ENCODE measurements at regions not wholly inside any gene's neighbourhood (a gene's known extent, or its start where the extent isn't known, plus 50 kb on each side); places are given as distances from the start of the nearest gene placed in this dataset.
"Not testable (repeated sequence)": the region's sequence is repeated elsewhere in the genome, so short reads cannot be mapped to it uniquely, and the experiment has no call there.

DNA sequence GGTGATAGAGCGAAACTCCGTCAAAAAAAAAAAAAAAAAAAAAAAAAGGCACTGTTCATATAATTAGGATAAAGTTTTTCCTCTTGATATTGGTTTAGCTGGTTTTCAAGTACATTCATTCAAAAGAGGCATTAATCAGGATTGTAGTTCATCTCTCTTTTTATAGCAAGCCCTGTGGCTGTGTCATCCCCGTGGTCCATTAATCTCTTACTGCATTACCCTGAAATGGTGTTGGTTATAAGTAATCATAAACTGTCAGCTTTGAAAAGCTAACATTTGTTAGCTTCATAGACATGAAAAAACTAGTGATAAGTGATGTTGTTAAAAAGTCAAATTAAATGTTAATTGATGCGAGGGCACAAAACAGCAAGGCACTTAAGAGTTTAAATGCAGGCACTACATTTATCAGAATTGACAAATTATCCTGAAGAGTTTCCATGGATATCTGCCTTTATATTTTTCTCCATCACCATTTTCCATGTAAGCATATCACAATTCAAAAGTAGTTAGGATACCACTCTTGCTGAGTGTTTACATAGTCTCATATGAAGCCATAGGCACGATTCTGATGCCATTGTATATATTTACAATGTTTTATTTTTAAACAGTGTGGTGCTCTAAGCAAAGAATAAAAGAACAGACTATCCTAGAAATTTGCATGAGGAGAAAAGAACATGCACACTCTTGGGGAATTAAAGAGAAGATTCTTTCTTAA, 193.1 kb downstream of the OTOL1 start:
- no peak for DNase-seq (ENCODE audit: low read depth in 2 of 3, low spot score in 2 of 3)

DNA sequence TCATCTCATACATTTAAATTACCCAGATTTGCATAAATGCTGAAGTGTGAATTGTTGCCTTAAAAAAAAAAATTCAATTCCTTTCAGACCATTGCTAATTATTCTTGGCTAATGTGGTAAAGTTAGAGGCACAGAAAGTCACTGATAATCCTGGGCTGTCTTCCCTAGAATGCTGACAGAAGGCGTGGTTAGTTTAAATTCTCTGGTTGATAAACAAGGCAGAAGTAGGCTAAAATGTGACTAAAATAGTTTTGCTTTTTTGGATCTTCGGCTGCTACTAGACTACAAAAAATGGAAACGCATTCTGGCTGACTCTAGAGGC, 193.7 kb downstream of the OTOL1 start:
- no peak for DNase-seq (ENCODE audit: low read depth in 2 of 3, low spot score in 2 of 3)

DNA sequence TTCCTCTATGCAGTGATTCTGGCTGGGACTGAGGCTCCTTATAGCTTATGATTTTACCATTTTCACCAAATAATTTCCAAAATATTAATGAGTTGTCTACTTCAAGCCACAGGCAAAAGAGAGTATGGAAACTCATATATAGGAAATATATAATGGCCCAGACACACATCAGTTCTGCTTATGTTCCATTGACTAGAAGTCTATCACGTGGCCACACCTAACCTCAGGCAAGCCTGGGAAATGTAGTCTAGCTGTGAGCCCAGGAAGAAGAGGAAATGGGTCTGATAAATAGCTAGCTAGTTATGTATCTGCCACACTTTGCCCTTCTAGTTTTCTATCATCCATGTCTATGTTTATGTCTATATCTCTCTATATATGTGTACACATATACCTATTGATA, 195.1 kb downstream of the OTOL1 start:
- DNase-seq (ENCODE audit: low read depth in 2 of 3, low spot score in 2 of 3): no peak

DNA sequence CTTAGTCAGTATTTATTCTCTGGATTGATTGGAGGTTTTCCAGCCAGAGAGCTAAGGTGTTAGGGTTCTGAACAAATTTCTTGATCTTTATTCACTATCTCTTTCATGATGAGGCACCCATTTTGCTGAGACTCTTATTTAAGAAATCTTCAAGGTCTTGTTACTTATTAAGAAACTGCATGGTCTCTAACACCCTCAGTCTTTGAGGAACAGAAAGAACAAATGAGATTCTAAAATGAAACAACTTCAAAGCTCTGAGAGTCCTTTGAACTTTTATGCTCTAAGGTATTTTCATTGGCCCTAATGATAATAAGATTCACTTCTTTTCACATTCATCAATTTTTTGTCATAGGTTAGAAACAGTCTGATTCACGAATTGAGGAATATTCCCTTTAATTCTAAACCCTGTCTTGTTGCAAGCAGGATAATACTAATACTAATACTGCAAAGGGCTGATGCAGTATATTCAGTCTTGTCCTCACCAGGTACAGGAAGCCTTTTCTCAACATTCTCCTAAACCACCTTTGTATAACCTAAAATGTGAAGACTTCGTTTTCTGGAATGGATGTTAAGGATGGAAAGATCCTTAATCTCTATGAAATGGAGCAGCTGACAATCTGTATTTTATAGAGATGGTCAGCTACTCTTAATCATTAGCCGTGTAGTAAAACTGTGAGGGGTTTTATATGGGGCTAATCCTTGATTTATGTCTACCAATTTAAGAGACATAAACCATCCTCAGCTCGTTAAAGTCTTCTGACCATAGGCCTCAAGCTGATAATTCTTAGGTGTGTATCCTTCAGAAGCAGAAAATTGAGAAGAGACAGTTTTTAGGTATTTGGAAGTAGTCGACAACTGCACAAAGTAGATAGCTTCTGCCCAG, 198.3 kb downstream of the OTOL1 start:
- no peak for DNase-seq (ENCODE audit: low read depth in 2 of 3, low spot score in 2 of 3)

DNA sequence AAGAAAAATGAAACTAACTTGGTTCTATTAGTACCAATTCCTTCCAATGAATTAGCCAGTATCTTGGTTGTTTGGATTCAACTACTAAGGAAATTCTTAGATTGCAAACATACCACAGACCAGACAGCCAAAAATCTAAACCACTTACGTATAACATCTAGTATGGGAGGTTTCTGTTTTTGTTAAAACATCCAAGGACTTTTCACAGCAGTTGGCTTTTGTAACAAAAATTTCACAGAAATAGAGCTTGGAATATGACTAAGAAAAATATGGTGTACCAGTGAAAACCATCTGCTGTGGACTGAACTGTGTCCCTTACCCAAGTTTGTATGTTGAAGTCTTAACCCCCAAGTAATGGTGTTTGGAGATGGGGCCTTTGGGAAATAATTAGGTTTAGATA, 199.2 kb downstream of the OTOL1 start:
- no peak for DNase-seq (ENCODE audit: low read depth in 2 of 3, low spot score in 2 of 3)

DNA sequence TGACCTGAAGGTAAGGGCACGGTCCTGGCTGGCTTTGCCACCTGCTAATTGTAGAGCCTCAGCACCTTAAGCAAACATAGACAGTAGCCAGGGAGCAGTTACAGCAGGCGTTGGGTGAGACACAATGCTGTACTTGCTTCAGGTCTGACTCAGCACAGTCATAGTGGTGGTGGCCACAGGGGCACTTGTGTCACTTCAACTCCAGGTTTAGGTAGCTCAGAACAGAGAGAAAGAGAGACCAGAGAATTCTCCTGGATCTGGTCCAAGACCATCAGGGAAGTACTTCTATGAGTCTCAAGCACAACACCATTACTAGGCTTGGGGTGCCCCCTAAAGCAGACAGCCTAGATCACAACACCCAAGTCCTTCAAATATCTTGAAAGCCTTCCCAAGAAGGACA, 204.4 kb downstream of the OTOL1 start:
- no peak for DNase-seq (ENCODE audit: low read depth in 2 of 3, low spot score in 2 of 3)

DNA sequence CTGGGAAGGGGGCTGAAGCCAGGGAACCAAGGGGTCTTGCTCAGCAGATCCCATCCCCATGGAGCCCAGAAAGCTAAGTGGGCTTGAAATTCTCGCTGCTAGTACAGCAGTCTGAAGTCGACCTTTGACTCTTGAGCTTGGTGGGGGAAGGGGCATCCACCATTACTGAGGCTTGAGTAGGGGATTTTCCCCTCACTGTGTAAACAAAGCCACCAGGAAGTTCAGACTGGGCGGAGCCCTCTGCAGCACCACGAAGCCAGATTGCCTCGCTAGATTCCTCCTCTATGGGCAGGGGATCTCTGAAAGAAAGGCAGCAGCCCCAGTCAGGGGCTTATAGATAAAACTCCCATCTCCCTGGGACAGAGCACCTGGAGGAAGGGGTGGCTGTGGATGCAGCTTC, 210.6 kb downstream of the OTOL1 start:
- DNase-seq (ENCODE audit: low read depth in 2 of 3, low spot score in 2 of 3): not testable (repeated sequence)

DNA sequence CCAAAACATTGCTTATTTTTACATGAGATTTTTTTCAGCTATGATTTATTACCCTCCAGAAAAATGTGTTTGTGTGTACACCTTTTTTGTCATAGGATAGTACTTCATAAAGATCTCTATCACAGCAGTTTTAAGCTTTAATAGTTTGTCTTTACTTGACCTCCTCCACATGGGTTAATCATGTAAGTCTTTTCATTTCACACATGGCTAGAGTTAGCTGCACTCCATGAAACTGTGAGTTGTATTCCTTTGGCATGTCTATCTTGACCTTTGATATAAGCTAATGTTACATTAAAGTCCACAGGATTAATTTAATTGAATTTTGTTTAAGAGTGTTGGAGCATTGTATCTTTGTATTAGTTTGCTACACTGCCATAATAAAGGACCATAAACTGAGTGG, 217.1 kb downstream of the OTOL1 start:
- DNase-seq (ENCODE audit: low read depth in 2 of 3, low spot score in 2 of 3): no peak

DNA sequence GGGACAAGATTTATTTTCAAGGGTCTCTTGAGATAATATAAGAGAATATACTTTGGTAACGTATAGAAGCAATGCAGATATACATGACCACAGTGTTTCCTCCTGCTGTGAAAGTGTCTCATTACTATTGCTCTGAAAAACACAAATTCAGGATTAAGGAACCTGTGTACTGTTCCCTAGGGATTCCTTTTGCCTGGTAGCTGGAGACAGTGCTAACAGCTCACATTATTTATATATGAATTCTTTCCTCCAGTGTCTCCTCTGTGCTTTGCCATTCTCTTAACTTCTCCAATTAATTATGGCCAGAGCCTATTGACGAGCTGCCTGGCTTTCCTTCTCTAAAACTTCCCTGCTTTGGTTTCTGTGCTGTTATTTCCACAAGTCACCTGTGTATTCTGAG, 235.4 kb downstream of the OTOL1 start:
- DNase-seq (ENCODE audit: low read depth in 2 of 3, low spot score in 2 of 3): no peak

DNA sequence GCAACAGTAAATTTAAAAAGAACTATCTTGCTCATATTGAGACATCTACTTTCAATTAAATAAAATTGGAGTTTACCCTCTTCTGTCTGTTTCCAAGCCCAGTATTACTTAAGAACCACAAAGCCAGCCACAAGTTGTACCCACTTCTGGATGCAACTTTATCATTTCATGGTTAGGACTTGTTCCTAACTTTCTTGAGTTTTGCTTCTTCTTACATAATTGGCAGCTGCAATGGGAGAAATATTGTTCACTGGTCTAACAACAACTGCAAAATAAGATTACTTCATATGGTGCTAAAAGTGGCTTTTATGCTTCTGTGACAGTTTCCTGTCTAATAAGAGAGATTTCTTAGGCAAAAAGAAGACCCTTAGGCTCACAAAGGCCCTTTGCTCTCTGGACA, 240.6 kb downstream of the OTOL1 start:
- DNase-seq (ENCODE audit: low read depth in 2 of 3, low spot score in 2 of 3): no peak

DNA sequence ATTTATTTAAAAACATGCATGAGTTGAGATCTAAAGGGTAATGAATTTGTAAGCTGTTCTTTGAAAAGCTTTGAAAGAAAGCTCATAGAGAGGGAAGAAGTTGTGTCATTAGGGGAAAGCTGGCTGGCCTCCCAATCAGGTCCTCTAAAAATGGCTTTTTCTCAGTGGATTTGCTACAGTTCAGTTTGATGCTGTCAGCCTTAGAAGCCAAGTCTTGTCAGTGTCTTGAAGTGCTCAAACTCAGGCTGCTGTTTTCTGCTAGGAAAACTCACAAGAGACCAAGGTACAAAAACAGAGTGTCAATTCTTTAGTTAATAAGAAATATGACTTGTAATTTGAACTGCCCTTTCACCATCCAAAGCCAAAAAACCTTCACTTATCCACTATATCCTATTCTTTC, 243.8 kb downstream of the OTOL1 start:
- no peak for DNase-seq (ENCODE audit: low read depth in 2 of 3, low spot score in 2 of 3)

DNA sequence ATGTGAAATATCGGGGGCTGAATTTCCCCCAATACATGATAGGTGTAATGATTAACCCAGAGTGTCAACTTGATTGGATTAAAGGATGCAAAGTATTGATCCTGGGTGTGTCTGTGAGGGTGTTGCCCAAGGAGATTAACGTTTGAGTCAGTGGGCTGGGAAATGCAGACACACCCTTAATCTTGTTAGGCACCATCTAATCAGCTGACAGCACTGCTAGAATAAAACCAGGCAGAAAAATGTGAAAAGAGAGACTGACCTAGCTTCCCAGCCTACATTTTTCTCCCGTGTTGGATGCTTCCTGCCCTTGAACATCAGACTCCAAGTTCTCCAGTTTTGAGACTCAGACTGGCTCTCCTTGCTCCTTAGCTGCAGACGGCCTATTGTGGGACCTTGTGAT, 247.8 kb downstream of the OTOL1 start:
- no peak for DNase-seq (ENCODE audit: low read depth in 2 of 3, low spot score in 2 of 3)

DNA sequence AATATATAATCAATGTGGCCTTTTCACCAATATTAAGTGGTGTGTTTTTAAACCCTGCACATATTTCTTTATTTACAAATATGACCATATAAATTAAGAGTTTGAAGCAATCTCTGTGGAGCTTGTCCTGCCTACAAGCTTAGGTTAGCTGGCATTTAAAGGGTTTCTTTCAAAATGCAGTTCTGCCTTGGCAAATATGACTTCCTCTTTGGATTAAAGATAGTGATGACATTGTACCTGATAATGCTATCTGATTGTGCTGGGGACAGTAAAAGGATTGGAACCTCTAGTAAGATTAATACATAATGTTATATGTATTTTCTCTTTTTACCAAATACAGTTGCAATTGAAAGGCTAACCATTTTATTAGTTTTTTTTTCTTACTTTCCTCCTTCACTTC, 249.1 kb downstream of the OTOL1 start:
- no peak for DNase-seq (ENCODE audit: low read depth in 2 of 3, low spot score in 2 of 3)

DNA sequence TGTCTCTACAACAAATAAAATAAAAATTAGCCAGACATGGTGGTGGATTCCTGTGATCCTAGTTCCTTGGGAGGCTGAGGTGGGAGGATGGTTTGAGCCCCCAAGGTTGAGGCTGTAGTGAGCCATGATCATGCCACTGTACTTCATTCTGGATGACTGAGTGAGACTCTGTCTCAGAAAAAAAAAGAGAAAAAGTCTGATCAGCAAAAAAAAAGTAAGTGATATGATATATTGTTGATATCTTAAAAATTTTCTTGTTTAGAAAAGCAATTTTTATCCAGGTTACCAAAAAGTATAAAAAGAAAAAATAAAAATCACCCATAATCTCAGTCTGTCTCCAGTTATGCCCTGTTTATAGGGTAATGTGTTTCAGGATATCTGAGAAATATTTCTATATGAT, 251.4 kb downstream of the OTOL1 start:
- DNase-seq (ENCODE audit: low read depth in 2 of 3, low spot score in 2 of 3): no peak

DNA sequence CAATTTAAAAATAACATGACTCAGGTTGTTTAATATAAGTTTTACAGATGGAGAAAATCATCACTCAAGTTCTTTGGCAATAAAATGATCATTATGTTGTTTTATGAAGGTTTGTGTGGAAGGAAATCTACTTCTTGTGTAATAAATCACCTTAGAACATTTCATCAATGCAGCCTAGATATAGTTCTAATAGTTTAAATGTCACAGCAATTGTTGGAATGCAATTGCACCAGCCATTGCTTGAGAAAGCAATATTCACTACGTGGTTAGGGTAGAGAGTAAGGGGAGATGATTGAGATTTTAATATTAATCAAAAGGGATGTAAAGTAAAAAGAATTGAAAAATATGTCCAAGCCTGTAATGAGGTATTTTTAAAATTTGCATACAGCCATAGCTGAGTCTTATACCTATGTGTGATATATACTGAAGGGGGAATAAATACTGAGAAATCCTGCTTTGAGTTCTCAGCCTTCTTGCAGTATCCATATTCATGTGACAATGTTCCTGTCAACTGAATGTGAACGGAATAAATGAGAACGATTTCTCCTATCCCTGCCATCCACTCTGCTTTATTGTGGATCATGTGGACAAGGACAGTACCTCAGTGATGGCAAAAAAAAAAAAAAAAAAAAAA, 257.9 kb downstream of the OTOL1 start:
- DNase-seq (ENCODE audit: low read depth in 2 of 3, low spot score in 2 of 3): no peak

DNA sequence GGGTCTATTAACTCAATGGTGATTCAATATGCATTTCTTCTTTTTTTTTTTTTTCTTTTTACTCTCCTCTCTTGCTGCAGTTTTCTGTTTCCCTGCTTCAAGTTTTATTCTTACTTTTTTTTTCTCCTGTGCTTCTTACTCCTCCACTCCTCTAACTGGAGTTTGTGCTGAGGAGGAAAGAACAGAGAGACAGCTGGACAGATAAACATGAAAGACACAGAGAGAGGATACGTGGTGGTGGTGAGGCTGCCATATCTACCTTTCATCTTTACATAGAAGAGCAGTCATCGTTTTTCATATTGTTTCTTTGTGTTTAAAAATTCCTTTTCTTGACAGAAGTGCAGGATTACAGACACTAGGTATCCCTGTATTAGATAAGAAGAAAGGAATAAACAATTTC, 262.8 kb downstream of the OTOL1 start:
- no peak for DNase-seq (ENCODE audit: low read depth in 2 of 3, low spot score in 2 of 3)

DNA sequence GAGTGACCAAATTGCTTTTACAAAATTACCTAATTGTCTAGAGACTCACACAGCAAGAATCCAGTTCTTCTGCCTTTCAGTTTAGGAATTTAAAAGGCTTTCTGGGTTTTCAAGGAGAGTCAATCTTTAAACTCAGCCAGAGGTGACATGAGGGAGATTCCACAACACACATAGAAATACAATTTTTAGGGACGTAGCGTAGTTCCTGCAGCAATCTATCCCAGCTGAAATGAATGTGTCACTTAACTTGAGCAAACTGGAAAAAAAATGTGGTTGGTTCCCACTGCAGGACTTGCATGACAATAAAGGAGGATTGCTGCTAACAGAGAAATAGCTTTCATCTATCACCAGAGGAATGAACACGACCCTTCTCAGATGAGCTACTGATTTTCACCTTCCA, 269.7 kb downstream of the OTOL1 start:
- DNase-seq (ENCODE audit: low read depth in 2 of 3, low spot score in 2 of 3): no peak

DNA sequence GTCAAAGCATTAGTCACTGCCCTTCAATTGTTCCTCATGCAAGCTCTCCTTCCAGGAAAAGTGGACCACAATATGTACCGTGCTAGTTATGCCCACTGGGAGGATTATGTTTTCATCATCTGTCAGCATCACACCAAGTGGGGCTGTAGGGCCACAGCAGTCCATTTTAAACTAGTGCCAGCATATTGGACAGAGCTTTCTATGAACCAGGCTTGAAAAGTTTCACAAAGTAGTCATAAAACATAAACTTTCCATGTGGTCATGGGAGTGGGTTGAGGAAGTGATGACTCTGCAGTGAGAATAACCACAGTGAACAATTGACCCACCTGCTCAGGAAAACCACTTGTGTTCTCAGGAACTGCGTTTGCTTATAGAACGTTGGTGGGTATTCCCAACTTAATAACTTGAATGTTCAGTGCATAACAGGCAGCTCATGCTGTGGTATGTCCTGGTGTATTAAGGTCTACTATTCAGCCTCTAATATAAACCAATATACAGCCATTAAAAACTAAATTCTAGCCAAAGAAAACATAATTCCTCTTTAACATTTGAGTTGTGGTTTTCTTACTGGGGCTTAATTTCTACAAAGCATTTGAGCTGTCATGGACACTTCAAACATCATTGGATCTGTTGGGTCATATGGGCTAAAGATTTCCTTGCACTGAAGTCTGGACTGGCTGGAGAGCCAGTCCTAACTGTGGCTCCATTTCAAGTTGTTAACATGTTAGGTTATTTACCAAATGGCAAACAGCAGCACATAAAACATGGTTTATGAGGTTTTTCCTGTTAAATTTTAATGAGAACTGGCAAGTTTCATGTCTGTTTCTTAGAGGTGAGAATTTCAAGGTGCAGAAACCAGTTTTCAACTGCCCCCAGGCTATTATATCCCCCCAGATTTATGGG, 274.1 kb downstream of the OTOL1 start:
- DNase-seq (ENCODE audit: low read depth in 2 of 3, low spot score in 2 of 3): no peak

DNA sequence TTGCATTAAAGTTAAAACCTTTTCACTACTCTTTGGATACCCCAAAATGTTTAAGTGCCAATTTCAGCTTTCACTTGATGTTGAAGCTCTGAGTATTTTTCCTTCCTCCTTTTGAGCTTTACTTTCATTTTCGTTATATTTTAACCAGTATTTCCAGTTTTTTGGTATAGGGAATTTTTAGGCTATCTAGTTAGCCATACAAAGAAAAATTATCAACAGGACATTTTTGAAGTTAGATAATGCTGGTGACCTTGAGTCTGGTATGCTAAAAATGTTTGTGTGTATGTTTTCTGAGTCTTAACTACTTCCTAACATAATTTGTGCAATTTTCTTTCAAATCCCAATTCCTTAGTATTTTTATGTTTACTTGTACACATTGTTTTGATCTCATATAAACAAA, 284.8 kb downstream of the OTOL1 start:
- DNase-seq (ENCODE audit: low read depth in 2 of 3, low spot score in 2 of 3): no peak

DNA sequence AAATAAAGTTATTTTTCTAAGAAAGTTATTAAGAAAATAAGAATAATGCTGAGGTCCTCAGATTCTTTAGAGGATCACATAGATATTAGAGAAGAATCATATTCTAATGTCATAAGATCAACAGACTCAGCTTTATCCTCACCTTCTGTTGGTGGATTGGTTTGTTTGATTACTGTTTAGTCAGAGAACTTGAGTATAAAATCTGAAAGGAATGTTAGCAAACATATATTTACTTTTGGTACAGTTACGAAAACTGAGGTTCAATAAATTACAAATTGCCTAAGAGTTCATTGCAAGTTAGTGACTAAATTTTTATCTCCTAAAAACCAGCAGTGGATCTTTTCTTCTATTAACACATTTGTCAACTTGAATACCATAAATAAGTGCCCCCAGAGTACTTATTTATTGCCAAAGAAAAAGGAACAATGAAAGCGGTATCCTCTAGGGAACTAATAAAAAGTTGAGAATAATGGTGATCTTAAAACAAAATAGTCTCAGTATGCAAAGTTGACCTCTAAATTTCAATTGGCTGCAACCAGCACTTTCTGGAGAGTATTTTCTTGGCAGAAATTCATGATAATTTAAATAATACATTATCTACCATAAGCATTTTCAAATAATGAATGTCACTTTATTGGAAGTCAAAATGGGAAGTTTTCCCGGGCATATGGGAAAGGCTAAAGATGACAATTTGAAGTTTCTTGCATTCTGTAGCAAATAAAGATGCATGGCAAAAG, 296.8 kb downstream of the OTOL1 start:
- DNase-seq (ENCODE audit: low read depth in 2 of 3, low spot score in 2 of 3): no peak

DNA sequence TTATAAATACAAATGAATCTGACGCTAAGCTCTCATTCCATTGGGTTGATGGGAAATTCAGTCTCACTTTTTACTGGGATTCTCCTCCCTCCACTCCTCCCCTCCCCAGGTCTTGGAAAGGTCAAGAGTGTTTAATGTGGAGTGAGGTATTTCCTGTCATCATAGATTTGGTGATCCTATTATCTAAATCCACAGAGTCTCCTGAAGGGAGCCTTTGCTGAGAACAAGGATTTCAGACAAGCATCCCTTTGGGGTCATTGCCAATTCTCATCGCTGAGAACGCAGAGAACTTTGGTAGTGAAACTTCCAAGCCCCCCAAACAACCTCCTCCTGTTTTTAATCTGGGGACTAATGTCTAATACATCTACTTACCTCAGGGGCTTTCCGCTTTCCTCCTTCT, 297.9 kb downstream of the OTOL1 start:
- no peak for DNase-seq (ENCODE audit: low read depth in 2 of 3, low spot score in 2 of 3)
